GM19463 (cell line): ENCODE measurements at regions not wholly inside any gene's neighbourhood (a gene's known extent, or its start where the extent isn't known, plus 50 kb on each side); places are given as distances from the start of the nearest gene placed in this dataset.
A peak's percentile ranks its signal among the peaks of the same experiment; 100 is the strongest.

Experiments used
- ATAC-seq: cut with Tn5 transposase; IDR thresholded peaks from one replicate; pipeline ENCODE4 v1.9.1; 2021; ENCODE audit warnings: mild to moderate bottlenecking, moderate library complexity; ENCODE audit not compliant: unreplicated experiment

- ATAC-seq = no peak
These were observed 626.5 kb upstream of the GALNTL6 start for GRCh38 chr4:171186700-171187099.

GRCh38 chr4:171181090-171181489, 632.1 kb upstream of the GALNTL6 start:
- ATAC-seq = no peak

GRCh38 chr4:171170671-171171070, 642.5 kb upstream of the GALNTL6 start:
- no peak for ATAC-seq

GRCh38 chr4:171169396-171169795, 643.8 kb upstream of the GALNTL6 start:
- ATAC-seq = no peak

- no peak for ATAC-seq
These were observed 650.7 kb upstream of the GALNTL6 start for GRCh38 chr4:171162478-171162877.

GRCh38 chr4:171157462-171158082, 655.6 kb upstream of the GALNTL6 start:
- no peak for ATAC-seq

- ATAC-seq = no peak
These were observed 670.6 kb upstream of the GALNTL6 start for GRCh38 chr4:171142639-171143038.

- ATAC-seq = no peak
These were observed 671.2 kb upstream of the GALNTL6 start for GRCh38 chr4:171142045-171142444.

- ATAC-seq = peak; percentile 72
These were observed 682.9 kb upstream of the GALNTL6 start for GRCh38 chr4:171130256-171130801.

GRCh38 chr4:171118091-171118490, 695.1 kb upstream of the GALNTL6 start:
- no peak for ATAC-seq

- no peak for ATAC-seq
These were observed 695.7 kb upstream of the GALNTL6 start for GRCh38 chr4:171117457-171117856.

GRCh38 chr4:171101845-171102244, 711.4 kb upstream of the GALNTL6 start:
- ATAC-seq = no peak

GRCh38 chr4:171087089-171087488, 726.1 kb upstream of the GALNTL6 start:
- no peak for ATAC-seq

- no peak for ATAC-seq
These were observed 745.8 kb upstream of the GALNTL6 start for GRCh38 chr4:171067422-171067821.

- ATAC-seq = no peak
These were observed 763.8 kb upstream of the GALNTL6 start for GRCh38 chr4:171049380-171049779.

- no peak for ATAC-seq
These were observed 770.1 kb upstream of the GALNTL6 start for GRCh38 chr4:171042989-171043524.

- no peak for ATAC-seq
These were observed 777.3 kb upstream of the GALNTL6 start for GRCh38 chr4:171035909-171036308.

- no peak for ATAC-seq
These were observed 781.9 kb upstream of the GALNTL6 start for GRCh38 chr4:171031338-171031737.

GRCh38 chr4:171025776-171026175, 787.4 kb upstream of the GALNTL6 start:
- ATAC-seq = no peak

- ATAC-seq = no peak
These were observed 787.9 kb upstream of the GALNTL6 start for GRCh38 chr4:171025343-171025742.

GRCh38 chr4:171024720-171025303, 788.4 kb upstream of the GALNTL6 start:
- ATAC-seq = no peak

- no peak for ATAC-seq
These were observed 790.4 kb upstream of the GALNTL6 start for GRCh38 chr4:171022824-171023230.
